Sigmoid colon (tissue), 6 donors: ENCODE measurements at regions not wholly inside any gene's neighbourhood (a gene's known extent, or its start where the extent isn't known, plus 50 kb on each side); places are given as distances from the start of the nearest gene placed in this dataset.

Experiments
- DNase-seq: peaks from one replicate; pipeline ENCODE4 v3.0.0-alpha.2; 2019
- H3K27ac ChIP-seq, 4 donors: fragments of 200-600 bp; sonication (generic); one replicate each; pipeline ENCODE4 v1.5.1; 2016 to 2019; ENCODE audit warnings: mild to moderate bottlenecking in 1 of 4
- H3K27me3 ChIP-seq, 3 donors: fragments of 200-600 bp; sonication (generic); one replicate each; pipeline ENCODE4 v1.5.1; 2019; ENCODE audit warnings: mild to moderate bottlenecking in 1 of 3
- H3K36me3 ChIP-seq, 4 donors: fragments of 200-600 bp; sonication (generic); one replicate each; pipeline ENCODE4 v1.5.1; 2016 to 2019
- H3K4me1 ChIP-seq, 4 donors: fragments of 200-600 bp; sonication (generic); one replicate each; pipeline ENCODE4 v1.5.1; 2017 to 2019
- H3K4me3 ChIP-seq, 4 donors: fragments of 200-600 bp; sonication (generic); one replicate each; pipeline ENCODE4 v1.5.1; 2017 to 2019; ENCODE audit warnings: mild to moderate bottlenecking in 2 of 4, moderate library complexity in 1 of 4
- H3K9me3 ChIP-seq, 4 donors: fragments of 200-600 bp in 3 of 4; sonication (generic) in 3 of 4; one replicate each; pipeline versions ENCODE4 v1.5.1 to v1.6.1; 2013 to 2019
- EP300 ChIP-seq, 4 donors: sonication (generic); formaldehyde crosslinking; IDR thresholded peaks; one replicate each; pipeline ENCODE4 v1.6.1; 2017; ENCODE audit warnings: antibody characterized with exemption in 4 of 4
- POLR2A ChIP-seq, 2 donors: fragments of 450-650 bp; IDR thresholded peaks; one replicate each; pipeline ENCODE4 v1.6.1; 2016; ENCODE audit warnings: antibody characterized with exemption in 2 of 2, mild to moderate bottlenecking in 2 of 2, moderate library complexity in 2 of 2
- POLR2AphosphoS5 ChIP-seq, 4 donors: sonication (generic); formaldehyde crosslinking; IDR thresholded peaks; one replicate each; pipeline ENCODE4 v1.6.1; 2017; ENCODE audit warnings: antibody characterized with exemption in 4 of 4
- WGBS, 2 donors: extraction: QIAGEN DNeasy Blood & Tissue Kit; methylation state at CpG; one replicate each; pipeline ENCODE4 v1.1.7; 2013; 5-methylcytosine and 5-hydroxymethylcytosine counted together
- intact Hi-C: fragments of 100-400 bp; cut with DNase I; formaldehyde crosslinking; loops from one replicate; pipeline ENCODE4 v1.15.1; 2023
- TF ChIP-seq, protein P1 (sequence below), 4 experiments: fragments of 450-650 bp in 3 of 4; fragments of 200-600 bp in 1 of 4; IDR thresholded peaks; one replicate each; pipeline ENCODE4 v1.5.1; 2016 to 2019; ENCODE audit warnings: antibody characterized with exemption in 4 of 4, mild to moderate bottlenecking in 3 of 4, moderate library complexity in 2 of 4
- donor health status: healthy with polysubstance abuse.
- donor health status: healthy.

DNA sequence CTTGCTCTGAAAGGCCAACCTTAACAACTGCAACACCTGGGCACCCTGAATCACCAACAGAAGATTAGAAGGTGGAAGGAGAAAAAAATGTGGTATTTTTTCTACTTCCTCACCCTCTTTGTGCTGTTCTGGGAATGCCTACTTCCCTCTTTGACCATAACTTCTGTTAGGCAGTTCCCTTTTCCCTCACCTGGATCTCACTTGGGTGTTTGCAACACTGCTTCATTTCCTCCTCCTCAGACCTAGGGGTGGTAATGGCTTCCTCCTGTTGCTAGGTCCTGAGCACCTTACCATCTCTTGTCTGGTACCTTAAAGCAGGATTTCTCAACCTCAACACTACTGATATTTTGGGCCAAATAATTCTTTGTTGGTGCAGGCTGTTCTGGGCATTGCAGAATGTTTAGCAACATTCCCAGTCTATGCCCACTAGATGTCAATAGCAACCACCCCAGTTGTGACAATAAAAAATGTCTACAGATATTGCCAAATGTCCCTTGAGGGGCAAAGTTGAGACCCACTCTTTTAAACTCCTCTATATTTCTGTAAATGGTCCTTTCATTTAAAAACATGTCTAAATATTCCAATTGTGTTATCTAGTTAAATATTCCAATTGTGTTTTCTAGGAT is 300.0 kb upstream of the VLDLR start:
- Histone ChIP-seq H3K4me3 (no peak overlapping the region), H3K9me3 (no peaks in the 10 kb centered on the region), H3K27ac (no peak overlapping the region), H3K36me3 (no peaks in the 10 kb centered on the region), H3K4me1 (no peaks in the 10 kb centered on the region), H3K27me3 (no peaks in the 10 kb centered on the region)
- intact Hi-C loops: no loop called here
- TF ChIP-seq EP300 (IDR thresholded peaks at IDR 0.05) (no peak), POLR2A (IDR thresholded peaks at IDR 0.05) (no peak), POLR2AphosphoS5 (IDR thresholded peaks at IDR 0.05) (no peak)
- TF ChIP-seq, protein P1, sequence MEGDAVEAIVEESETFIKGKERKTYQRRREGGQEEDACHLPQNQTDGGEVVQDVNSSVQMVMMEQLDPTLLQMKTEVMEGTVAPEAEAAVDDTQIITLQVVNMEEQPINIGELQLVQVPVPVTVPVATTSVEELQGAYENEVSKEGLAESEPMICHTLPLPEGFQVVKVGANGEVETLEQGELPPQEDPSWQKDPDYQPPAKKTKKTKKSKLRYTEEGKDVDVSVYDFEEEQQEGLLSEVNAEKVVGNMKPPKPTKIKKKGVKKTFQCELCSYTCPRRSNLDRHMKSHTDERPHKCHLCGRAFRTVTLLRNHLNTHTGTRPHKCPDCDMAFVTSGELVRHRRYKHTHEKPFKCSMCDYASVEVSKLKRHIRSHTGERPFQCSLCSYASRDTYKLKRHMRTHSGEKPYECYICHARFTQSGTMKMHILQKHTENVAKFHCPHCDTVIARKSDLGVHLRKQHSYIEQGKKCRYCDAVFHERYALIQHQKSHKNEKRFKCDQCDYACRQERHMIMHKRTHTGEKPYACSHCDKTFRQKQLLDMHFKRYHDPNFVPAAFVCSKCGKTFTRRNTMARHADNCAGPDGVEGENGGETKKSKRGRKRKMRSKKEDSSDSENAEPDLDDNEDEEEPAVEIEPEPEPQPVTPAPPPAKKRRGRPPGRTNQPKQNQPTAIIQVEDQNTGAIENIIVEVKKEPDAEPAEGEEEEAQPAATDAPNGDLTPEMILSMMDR (IDR thresholded peaks at IDR 0.05): no peak
- DNase-seq: no peak

DNA sequence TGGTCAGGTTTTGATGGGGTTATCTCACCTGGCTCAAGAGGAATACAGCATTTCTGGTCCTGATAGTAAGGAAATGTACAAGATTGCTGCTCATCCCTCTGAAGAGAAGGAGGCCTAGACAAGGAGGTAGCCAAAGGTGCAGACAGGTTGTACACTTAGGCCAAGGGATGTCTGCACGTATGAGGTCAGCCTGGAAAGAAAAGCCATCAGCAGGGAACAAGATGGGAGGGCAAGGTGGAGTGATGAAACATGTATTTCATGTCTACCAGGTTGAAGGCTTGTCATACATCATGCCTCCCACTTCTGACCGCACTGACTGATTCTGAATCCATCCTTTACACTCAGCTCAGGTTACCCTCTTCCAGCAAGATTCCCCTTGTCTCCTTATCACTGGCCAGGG is 296.8 kb upstream of the VLDLR start:
- H3K4me3 ChIP-seq: no peak overlapping the region
- no peaks in the 10 kb centered on the region for H3K36me3 ChIP-seq
- no peak for DNase-seq
- intact Hi-C loops: no loop called here
- 86 to 93% methylated on average over 2 of the region's 2 CpGs for WGBS, 2 donors
- no peak for TF ChIP-seq EP300 (IDR thresholded peaks at IDR 0.05)
- H3K9me3 ChIP-seq: no peaks in the 10 kb centered on the region
- no peaks in the 10 kb centered on the region for H3K27me3 ChIP-seq
- no peaks in the 10 kb centered on the region for H3K4me1 ChIP-seq
- no peak overlapping the region for H3K27ac ChIP-seq

DNA sequence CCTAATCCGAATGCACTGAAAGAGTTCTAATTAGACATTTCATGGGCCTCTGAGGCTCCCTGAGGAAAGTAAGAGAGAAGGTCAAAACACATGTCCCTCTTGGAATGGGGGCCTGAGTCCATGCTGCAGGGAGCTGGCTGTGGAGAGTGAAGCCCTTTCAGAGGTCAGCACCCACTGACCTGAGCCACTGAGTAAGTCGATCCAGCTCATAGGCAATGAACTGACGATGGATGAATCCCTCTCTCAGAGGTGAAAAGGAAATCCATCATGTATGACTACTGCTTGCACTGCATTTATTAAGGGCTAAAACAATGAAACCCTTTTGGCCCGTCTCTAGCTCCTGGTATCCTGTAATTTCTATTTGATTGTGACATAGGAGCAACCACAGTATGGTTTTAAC is 288.9 kb upstream of the VLDLR start:
- H3K36me3 ChIP-seq: no peaks in the 10 kb centered on the region
- H3K4me1 ChIP-seq: peaks cover 0 to 10% (median 8%) of the 10 kb centered on the region in 4 donors
- intact Hi-C loops: no loop called here
- 87 to 90% methylated on average over 4 of the region's 4 CpGs for WGBS, 2 donors
- H3K4me3 ChIP-seq: no peak overlapping the region
- no peaks in the 10 kb centered on the region for H3K27me3 ChIP-seq
- no peak for DNase-seq
- no peak overlapping the region for H3K27ac ChIP-seq
- no peaks in the 10 kb centered on the region for H3K9me3 ChIP-seq
- TF ChIP-seq POLR2AphosphoS5 (IDR thresholded peaks at IDR 0.05): no peak
- TF ChIP-seq, protein P1 (IDR thresholded peaks at IDR 0.05): no peak
- no peak for TF ChIP-seq EP300 (IDR thresholded peaks at IDR 0.05)
- no peak for TF ChIP-seq POLR2A (IDR thresholded peaks at IDR 0.05)

DNA sequence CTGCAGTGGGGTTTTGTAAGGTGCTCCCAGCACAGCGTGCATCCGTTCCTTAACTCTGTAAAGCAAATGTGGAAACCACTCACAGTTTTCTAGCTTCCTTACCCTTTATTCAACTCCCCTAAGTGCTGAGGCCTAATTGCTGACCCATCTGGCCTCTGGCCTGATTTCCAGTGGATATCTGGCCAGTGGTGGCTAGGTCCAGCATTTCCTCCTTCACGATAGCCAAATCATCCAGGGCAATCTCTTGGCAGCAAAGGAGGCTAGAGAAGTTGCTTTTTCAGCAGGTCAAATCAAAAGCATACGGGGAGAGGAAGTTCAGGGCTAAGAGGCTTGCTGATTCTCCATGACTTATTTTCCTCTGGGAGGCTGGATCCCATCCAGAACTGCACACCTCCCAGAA is 286.3 kb upstream of the VLDLR start:
- intact Hi-C loops: no loop called here
- no peaks in the 10 kb centered on the region for H3K9me3 ChIP-seq
- DNase-seq: no peak
- H3K4me1 ChIP-seq: peaks cover 0 to 27% (median 21%) of the 10 kb centered on the region in 4 donors
- no peaks in the 10 kb centered on the region for H3K27me3 ChIP-seq
- WGBS, 2 donors: 84 to 89% methylated on average over 4 of the region's 4 CpGs
- TF ChIP-seq, protein P1 (IDR thresholded peaks at IDR 0.05): no peak
- TF ChIP-seq POLR2AphosphoS5 (IDR thresholded peaks at IDR 0.05): no peak
- no peak for TF ChIP-seq EP300 (IDR thresholded peaks at IDR 0.05)
- TF ChIP-seq POLR2A (IDR thresholded peaks at IDR 0.05): no peak
- H3K4me3 ChIP-seq: no peak overlapping the region
- no peaks in the 10 kb centered on the region for H3K36me3 ChIP-seq
- H3K27ac ChIP-seq: no peak overlapping the region

DNA sequence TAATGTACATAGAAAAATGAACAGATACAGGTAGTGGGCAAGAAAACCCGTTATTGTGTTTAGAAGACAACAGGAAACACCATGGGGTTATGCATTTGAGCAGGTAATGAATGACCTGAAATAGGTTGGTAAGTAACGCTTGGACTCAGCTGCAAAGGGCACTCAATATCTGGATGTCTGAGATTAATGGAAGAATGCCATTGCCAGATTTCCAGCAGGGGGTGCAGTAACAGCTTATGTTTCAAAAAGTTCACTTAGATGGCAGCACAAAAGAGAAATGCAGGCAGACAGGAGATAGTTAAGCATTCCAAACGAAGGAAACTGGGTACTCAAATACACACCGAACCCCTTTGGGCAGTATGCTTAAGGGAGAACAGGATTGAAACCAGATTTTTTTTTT is 285.5 kb upstream of the VLDLR start:
- H3K27me3 ChIP-seq: no peaks in the 10 kb centered on the region
- WGBS, 2 donors: 84 to 85% methylated on average over 4 of the region's 4 CpGs
- no peaks in the 10 kb centered on the region for H3K36me3 ChIP-seq
- TF ChIP-seq EP300 (IDR thresholded peaks at IDR 0.05) (no peak), POLR2AphosphoS5 (IDR thresholded peaks at IDR 0.05) (no peak), POLR2A (IDR thresholded peaks at IDR 0.05) (no peak)
- TF ChIP-seq, protein P1 (IDR thresholded peaks at IDR 0.05): no peak
- peaks cover 0 to 27% (median 24%) of the 10 kb centered on the region in 4 donors for H3K4me1 ChIP-seq
- H3K9me3 ChIP-seq: no peaks in the 10 kb centered on the region
- intact Hi-C loops: no loop called here
- no peak for DNase-seq
- no peak overlapping the region for H3K4me3 ChIP-seq
- no peak overlapping the region for H3K27ac ChIP-seq
